ENCODE measurements at regions not wholly inside any gene's neighbourhood (a gene's known extent, or its start where the extent isn't known, plus 50 kb on each side); places are given as distances from the start of the nearest gene placed in this dataset.

DNA sequence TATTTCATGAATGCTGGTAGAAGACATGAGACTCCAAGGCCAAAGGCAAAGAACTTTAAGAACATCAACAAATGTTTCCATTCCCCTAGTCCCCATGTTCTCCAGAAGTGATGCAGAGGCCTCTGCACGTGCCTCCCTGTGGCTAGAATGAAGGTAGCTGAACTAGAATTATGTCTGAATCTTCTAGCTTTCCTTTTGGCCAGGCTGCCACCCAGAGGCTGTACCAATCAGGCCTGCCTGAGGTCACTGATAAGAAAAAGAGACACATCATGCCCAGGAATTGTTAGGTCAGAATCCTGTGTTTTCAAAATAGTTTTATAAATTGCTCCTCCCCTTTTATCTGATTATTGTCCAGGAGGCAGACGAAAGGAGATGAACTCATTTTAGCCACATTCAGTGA, 188.0 kb upstream of the SLC16A7 start:
- Histone ChIP-seq H3K4me1 (ENCODE audit: insufficient read depth, low read length, poor library complexity, severe bottlenecking) (no peaks in the 10 kb centered on the region), H3K9ac (ENCODE audit: low read depth, low read length, poor library complexity, severe bottlenecking) (no peak overlapping the region), H2AFZ (ENCODE audit: low read length) (no peak overlapping the region), H3K9me3 (ENCODE audit: insufficient read depth, low read depth, low read length) (no peaks in the 10 kb centered on the region), H3K4me2 (ENCODE audit: low read depth, low read length, poor library complexity, severe bottlenecking) (no peak overlapping the region), H3K79me2 (ENCODE audit: insufficient read depth, low read length) (no peaks in the 10 kb centered on the region), H3K36me3 (ENCODE audit: insufficient read depth, low read length) (no peaks in the 10 kb centered on the region), H3F3A (ENCODE audit: low read depth) (no peaks in the 10 kb centered on the region), H3K9me2 (replicated peaks; ENCODE audit: low read depth, low read length) (no peaks in the 10 kb centered on the region), H4K20me1 (ENCODE audit: insufficient read depth, low read length, poor library complexity, severe bottlenecking) (no peaks in the 10 kb centered on the region), H3K4me3 (ENCODE audit: low read length, poor library complexity, severe bottlenecking) (no peak overlapping the region), H3K27me3 (ENCODE audit: insufficient read depth, low read length, poor library complexity, severe bottlenecking) (no peaks in the 10 kb centered on the region)
- TF ChIP-seq EZH2phosphoT487 (IDR thresholded peaks at IDR 0.05; ENCODE audit: borderline replicate concordance): no peak
- TF ChIP-seq, protein P1, sequence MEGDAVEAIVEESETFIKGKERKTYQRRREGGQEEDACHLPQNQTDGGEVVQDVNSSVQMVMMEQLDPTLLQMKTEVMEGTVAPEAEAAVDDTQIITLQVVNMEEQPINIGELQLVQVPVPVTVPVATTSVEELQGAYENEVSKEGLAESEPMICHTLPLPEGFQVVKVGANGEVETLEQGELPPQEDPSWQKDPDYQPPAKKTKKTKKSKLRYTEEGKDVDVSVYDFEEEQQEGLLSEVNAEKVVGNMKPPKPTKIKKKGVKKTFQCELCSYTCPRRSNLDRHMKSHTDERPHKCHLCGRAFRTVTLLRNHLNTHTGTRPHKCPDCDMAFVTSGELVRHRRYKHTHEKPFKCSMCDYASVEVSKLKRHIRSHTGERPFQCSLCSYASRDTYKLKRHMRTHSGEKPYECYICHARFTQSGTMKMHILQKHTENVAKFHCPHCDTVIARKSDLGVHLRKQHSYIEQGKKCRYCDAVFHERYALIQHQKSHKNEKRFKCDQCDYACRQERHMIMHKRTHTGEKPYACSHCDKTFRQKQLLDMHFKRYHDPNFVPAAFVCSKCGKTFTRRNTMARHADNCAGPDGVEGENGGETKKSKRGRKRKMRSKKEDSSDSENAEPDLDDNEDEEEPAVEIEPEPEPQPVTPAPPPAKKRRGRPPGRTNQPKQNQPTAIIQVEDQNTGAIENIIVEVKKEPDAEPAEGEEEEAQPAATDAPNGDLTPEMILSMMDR (conservative IDR thresholded peaks at IDR 0.05; ENCODE audit: low read length): peak; percentile 41

DNA sequence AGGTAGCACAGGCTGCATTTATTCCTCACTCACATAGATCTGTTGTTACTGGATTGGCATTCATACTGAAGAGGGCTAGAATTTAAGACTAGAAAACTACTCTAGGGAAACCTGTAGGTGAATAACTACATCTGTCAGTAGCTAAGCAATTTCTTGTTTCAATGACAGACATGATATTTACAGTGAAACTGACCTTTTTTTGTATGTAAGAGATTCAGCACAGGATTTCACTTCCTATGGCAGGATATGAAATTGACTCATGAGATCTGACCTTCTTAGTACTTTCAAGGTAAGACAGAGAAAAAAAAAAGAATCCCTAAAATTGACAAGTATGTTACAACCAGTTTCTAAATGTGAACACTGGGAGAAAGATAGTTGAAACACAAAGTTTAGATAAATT, 189.8 kb upstream of the SLC16A7 start:
- no peak overlapping the region for H3K4me3 ChIP-seq (ENCODE audit: low read length, poor library complexity, severe bottlenecking)
- H3F3A ChIP-seq (ENCODE audit: low read depth): no peaks in the 10 kb centered on the region
- no peaks in the 10 kb centered on the region for H4K20me1 ChIP-seq (ENCODE audit: insufficient read depth, low read length, poor library complexity, severe bottlenecking)
- H3K79me2 ChIP-seq (ENCODE audit: insufficient read depth, low read length): no peaks in the 10 kb centered on the region
- no peaks in the 10 kb centered on the region for H3K9me3 ChIP-seq (ENCODE audit: insufficient read depth, low read depth, low read length)
- H3K9me2 ChIP-seq (replicated peaks; ENCODE audit: low read depth, low read length): no peaks in the 10 kb centered on the region
- no peak overlapping the region for H3K9ac ChIP-seq (ENCODE audit: low read depth, low read length, poor library complexity, severe bottlenecking)
- H2AFZ ChIP-seq (ENCODE audit: low read length): no peak overlapping the region
- H3K36me3 ChIP-seq (ENCODE audit: insufficient read depth, low read length): no peaks in the 10 kb centered on the region
- no peak for TF ChIP-seq EZH2phosphoT487 (IDR thresholded peaks at IDR 0.05; ENCODE audit: borderline replicate concordance)
- TF ChIP-seq, protein P1 (conservative IDR thresholded peaks at IDR 0.05; ENCODE audit: low read length): no peak
- no peak overlapping the region for H3K4me2 ChIP-seq (ENCODE audit: low read depth, low read length, poor library complexity, severe bottlenecking)
- no peaks in the 10 kb centered on the region for H3K4me1 ChIP-seq (ENCODE audit: insufficient read depth, low read length, poor library complexity, severe bottlenecking)
- H3K27me3 ChIP-seq (ENCODE audit: insufficient read depth, low read length, poor library complexity, severe bottlenecking): no peaks in the 10 kb centered on the region

DNA sequence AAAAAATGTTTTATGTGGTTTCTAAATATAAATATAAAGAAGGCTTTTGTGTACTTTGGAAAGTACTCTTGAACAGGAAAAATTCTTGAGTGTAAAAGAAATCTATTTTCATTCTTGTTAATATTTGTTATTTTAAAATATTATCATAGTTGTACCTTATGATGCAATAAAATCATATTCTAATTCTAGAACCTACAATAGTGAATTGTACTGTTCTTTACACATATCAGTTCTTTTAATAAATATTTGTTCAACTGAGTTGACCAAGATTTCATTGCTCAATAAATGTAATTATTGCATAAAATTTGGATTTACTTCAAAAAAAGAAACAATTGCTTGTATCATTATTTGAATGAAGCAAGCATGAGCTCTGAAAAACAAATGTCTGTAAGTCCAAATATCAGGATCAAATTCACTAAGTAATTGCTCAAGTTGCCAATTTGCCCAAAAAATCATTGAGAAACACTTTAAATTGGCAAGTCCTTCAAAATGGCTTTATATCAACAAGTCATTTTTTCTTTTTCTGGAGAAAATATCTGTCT, 191.6 kb upstream of the SLC16A7 start:
- H4K20me1 ChIP-seq (ENCODE audit: insufficient read depth, low read length, poor library complexity, severe bottlenecking): no peaks in the 10 kb centered on the region
- no peaks in the 10 kb centered on the region for H3K9me2 ChIP-seq (replicated peaks; ENCODE audit: low read depth, low read length)
- no peak overlapping the region for H2AFZ ChIP-seq (ENCODE audit: low read length)
- no peaks in the 10 kb centered on the region for H3K36me3 ChIP-seq (ENCODE audit: insufficient read depth, low read length)
- H3K27me3 ChIP-seq (ENCODE audit: insufficient read depth, low read length, poor library complexity, severe bottlenecking): no peaks in the 10 kb centered on the region
- H3K4me1 ChIP-seq (ENCODE audit: insufficient read depth, low read length, poor library complexity, severe bottlenecking): no peaks in the 10 kb centered on the region
- no peak overlapping the region for H3K9ac ChIP-seq (ENCODE audit: low read depth, low read length, poor library complexity, severe bottlenecking)
- H3K4me2 ChIP-seq (ENCODE audit: low read depth, low read length, poor library complexity, severe bottlenecking): peak overlapping the region; percentile 69
- no peaks in the 10 kb centered on the region for H3F3A ChIP-seq (ENCODE audit: low read depth)
- H3K9me3 ChIP-seq (ENCODE audit: insufficient read depth, low read depth, low read length): no peaks in the 10 kb centered on the region
- H3K79me2 ChIP-seq (ENCODE audit: insufficient read depth, low read length): no peaks in the 10 kb centered on the region
- TF ChIP-seq, protein P1 (conservative IDR thresholded peaks at IDR 0.05; ENCODE audit: low read length): no peak
- TF ChIP-seq EZH2phosphoT487 (IDR thresholded peaks at IDR 0.05; ENCODE audit: borderline replicate concordance): no peak
- H3K4me3 ChIP-seq (ENCODE audit: low read length, poor library complexity, severe bottlenecking): no peak overlapping the region
